HG03442 (cell line): ENCODE measurements at regions not wholly inside any gene's neighbourhood (a gene's known extent, or its start where the extent isn't known, plus 50 kb on each side); places are given as distances from the start of the nearest gene placed in this dataset.

Source experiments
- ATAC-seq: cut with Tn5 transposase; IDR thresholded peaks from one replicate; pipeline ENCODE4 v1.9.1; 2021; ENCODE audit warnings: mild to moderate bottlenecking, moderate library complexity; ENCODE audit not compliant: unreplicated experiment

DNA sequence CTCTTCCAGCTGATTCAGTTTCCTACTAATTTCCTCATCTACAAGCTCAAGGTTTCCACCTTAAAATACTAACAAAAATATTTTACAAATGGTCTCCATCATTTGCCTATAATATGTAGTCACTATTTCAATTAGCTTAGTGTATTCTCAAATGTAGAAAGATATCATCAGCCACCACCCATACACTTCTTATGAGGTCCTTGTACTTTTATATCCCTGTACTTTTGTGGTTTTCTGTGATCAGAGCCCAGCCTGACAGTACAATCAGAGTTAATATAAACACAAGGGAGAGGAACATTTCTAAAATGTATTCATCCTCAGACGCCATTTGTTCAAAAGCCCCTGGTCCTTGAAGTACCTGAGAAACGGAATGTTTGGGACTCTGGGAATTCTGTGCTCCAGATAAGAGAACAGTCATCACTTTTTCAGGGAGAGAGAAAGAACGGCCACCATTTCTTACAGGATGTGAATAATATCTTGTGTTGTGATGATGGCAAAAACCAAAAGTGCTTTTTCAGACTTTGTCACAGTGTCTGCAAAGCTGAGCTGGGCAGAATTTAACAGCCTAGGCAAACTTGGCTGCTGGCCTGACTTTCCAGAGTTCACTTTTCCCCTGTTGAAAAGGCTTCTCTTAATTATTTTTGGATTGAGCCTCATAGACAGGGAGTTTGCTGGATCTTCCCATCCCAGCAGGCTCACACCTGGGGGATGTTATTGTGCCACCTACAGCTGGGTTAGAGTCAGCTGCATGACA lies 361.7 kb upstream of the ACVR2A start:
- ATAC-seq = no peak

- no peak for ATAC-seq
Observed at GRCh38 chr2:147482111-147482895, 362.5 kb upstream of the ACVR2A start.

DNA sequence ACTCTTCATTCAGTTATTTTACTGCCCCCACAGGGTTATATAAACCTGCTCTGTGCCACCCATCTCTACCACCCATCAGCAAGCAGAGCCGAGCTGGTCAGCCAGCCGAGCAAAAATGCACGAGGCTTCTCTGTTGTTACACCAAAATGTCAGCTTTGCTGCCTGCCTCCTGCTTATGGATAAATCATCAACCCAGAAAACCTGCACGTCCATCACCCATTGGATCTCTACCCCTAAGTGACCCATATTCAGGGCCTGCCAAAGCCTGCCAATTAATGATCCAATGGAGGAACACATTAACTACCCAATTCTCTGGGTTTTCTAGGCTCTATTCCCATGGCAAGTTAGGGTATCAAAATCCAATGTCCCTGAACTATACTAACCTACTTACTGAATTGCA lies 365.5 kb upstream of the ACVR2A start:
- no peak for ATAC-seq

GRCh38 chr2:147473075-147473474 lies 371.8 kb upstream of the ACVR2A start:
- ATAC-seq = no peak

- no peak for ATAC-seq
Observed at GRCh38 chr2:147471126-147471525, 373.7 kb upstream of the ACVR2A start.

- ATAC-seq = no peak
Observed at GRCh38 chr2:147469471-147469870, 375.4 kb upstream of the ACVR2A start.

DNA sequence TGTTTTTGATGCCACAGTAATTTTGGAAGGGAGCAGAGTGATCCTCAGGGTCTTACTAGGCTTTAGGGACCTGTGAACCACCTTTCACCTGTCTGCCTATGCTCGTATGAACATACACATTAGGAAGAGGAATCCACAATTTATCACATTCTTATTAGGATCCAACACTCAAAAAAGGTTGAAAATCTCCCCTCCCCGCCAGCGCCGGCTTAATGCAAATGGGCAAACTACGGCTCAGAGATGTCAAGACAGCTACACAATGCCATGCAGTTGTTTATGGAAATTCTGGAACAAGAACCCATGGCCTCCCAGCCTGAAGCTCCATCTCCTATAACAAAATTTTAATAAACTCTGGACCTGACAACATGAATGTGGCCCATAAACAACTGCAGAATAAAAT lies 375.9 kb upstream of the ACVR2A start:
- ATAC-seq = no peak

DNA sequence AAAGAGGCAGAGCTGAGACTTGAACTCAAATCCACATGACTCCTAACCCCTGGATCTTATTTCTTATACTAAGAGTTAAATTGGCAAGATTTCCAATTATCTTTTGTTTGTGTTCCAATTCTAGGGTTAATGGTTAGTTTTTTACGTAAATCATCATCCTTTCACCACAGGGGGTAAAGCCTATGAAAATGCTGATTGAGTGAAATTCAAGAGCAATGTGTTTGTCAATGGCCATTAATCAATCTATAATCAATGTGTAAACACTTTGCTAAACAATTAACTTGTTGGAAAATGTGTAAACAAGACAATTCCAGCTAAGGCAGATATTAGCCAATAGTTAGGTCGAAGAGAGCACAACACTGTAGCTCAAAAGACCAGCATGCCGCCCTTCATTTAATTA lies 376.5 kb upstream of the ACVR2A start:
- ATAC-seq = no peak

- ATAC-seq = no peak
Observed at GRCh38 chr2:147467441-147467840, 377.4 kb upstream of the ACVR2A start.

- ATAC-seq = no peak
Observed at GRCh38 chr2:147464737-147465357, 380.0 kb upstream of the ACVR2A start.

DNA sequence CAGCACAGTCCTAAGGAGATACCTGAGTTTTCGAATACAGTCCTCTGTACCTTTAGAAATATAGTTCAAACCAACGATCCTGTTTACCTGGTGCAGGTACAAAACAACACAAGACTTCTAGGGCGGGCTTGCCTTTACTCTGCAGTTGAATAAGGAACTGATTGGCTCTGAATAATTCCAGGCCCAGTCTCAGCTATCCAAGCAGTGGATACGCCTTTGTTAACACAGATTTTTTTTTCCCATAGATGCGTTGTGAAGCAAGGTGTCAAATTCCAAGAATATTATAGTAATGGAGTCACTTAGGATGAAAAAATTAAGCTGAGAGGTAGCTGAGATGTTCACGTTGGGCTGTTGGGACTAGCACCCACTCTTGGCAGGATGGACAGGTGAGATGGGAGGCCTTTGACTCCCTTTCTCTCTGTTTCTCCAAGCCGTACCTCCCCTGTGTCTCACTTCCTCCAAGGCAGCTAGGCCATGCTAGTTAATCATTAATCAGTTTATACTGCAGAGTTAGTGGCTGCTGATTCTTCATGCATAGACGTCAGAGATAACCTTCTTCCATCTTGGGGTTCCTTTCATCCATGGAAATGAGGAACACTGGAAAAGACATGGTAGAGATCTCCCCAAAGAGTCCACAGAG lies 380.8 kb upstream of the ACVR2A start:
- peak; percentile 68 for ATAC-seq

GRCh38 chr2:147460155-147460554 lies 384.7 kb upstream of the ACVR2A start:
- ATAC-seq = no peak

GRCh38 chr2:147456779-147457178 lies 388.1 kb upstream of the ACVR2A start:
- ATAC-seq = no peak

DNA sequence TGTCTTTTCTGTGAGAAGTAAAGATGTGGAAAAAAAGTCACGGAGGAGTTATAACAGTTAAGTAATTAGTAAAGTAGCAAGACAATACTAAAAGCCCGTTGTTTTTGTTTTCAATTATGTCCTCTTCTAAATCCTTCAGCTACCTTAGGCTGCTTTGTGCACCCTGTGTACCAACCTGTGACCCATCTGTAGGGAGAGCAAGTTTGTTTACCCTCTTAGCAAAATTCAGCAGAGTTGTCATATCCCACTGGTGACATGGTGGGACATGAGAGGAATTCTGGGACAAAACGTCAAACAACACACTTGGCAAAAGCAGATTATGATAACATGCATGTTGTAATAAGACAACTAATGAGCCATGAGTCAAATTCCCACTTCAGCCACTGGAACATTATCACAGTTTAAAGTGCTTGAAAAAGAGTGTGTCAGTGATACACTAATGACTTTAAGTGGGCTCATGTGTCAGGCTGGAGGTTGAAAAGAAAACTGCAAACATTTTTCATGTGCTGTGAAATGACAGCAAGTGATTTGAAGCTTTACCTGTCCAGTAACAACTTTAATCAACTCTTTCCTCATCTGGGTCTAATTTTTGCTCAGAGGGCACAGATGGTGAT lies 392.8 kb upstream of the ACVR2A start:
- no peak for ATAC-seq

- no peak for ATAC-seq
Observed at GRCh38 chr2:147450661-147451510, 393.9 kb upstream of the ACVR2A start.

DNA sequence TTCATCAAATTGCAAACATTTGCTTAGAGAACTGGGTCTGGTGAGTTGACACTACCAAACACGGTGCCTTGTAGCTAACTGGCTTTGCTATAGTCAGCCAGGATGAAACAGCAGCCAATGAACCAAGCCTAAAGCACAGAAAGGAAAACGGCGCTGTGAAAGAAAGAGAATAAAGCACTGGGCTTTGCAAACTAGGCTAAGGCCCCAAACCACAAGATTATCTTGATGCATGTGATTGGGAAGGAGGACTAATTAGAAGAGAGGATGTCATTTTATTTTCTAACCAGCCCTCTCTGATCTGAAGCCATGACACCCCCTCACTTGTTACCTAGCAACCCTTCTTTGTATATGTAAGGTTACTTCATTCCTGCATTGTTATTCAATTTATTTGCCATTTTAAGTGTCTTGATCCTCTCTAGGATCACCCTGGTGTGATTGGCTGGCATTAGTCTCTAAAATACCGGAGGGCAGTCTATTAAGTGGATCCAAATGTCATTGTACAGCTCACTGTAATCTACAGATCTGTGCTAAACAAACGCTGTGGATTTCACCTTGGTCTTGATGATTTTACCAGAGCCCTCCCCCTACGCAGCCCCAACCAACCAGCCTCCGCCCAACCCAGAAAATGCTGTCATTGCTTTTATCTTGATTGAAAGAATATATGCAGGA lies 395.4 kb upstream of the ACVR2A start:
- ATAC-seq = no peak

DNA sequence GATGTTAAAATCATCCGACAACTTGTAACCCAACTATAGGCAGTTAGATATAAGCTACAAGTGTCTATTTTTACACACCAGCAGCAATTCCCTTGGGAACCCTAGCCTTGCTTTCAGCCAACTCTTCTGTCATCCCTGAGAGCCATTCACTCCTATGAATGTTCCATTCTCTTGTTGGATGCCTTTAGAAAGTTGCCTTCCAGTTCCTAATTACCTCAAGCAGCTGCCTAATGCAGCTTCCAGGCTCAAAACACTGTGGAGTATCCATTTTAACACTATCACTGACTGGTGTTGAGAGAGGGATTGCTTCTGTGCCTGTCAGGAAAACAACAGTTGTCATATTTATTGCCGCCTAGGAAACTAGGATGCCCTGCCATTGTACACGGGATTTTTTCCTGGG lies 402.0 kb upstream of the ACVR2A start:
- no peak for ATAC-seq

- ATAC-seq = no peak
Observed at GRCh38 chr2:147441182-147441581, 403.6 kb upstream of the ACVR2A start.

DNA sequence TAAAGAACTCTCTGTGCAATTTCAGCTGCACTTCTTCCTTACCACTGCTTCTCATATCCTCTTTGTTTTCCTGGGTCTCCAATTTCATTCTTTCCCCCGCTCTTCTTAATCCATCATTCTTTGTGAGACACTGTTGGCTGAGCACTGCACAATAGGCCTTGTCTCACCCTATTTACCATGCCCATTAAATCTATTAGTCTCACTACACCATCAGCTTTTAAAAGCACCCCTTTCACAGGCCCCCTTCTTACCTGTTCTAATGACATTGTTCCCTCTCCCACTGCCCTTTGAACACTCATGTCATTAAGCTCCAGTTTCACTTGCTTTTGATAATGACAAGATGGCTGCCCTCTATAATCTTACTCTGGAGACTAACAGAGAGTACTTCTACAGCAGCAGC lies 404.1 kb upstream of the ACVR2A start:
- ATAC-seq = no peak

DNA sequence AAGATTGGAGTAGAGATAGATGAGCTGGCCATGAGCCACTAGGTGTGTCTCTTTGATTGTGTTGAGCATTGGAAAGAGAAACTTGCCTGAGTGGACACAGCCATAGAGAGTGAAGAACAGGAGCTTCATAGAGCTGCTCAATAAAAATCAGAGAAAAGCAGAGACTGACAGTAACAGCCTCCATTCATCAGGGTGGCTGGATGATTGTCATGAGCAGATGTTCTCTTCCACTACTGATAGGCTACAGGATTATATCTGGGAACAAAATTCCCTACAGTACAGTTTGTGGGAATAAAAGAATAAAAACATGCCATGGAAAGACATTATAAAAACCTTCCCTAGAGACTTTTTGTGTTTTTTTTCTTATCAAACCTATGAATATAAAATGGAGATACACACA lies 404.8 kb upstream of the ACVR2A start:
- ATAC-seq = no peak
